Esophagus muscularis mucosa (tissue), 4 donors: ENCODE measurements at regions not wholly inside any gene's neighbourhood (a gene's known extent, or its start where the extent isn't known, plus 50 kb on each side); places are given as distances from the start of the nearest gene placed in this dataset.

Experiments
- CTCF ChIP-seq, 3 experiments: fragments of 200-600 bp in 2 of 3; fragments of 450-650 bp in 1 of 3; sonication (generic) in 2 of 3; IDR thresholded peaks; one replicate each; pipeline ENCODE4 v1.5.1; 2017 to 2019; ENCODE audit warnings: antibody characterized with exemption in 3 of 3, mild to moderate bottlenecking in 2 of 3, moderate library complexity in 1 of 3
- EP300 ChIP-seq: sonication (generic); formaldehyde crosslinking; IDR thresholded peaks from one replicate; pipeline ENCODE4 v1.6.1; 2017; ENCODE audit warnings: antibody characterized with exemption
- POLR2A ChIP-seq: fragments of 450-650 bp; IDR thresholded peaks from one replicate; pipeline ENCODE4 v1.6.1; 2017; ENCODE audit warnings: antibody characterized with exemption, moderate library complexity, mild to moderate bottlenecking, low read depth

- TF ChIP-seq POLR2A (no peak), CTCF (IDR thresholded peaks at IDR 0.05) (no peak), EP300 (no peak)
These were observed 166.1 kb upstream of the SMLR1 start for GRCh38 chr6:130661077-130661476.
